ENCODE measurements at regions not wholly inside any gene's neighbourhood (a gene's known extent, or its start where the extent isn't known, plus 50 kb on each side); places are given as distances from the start of the nearest gene placed in this dataset.

- ChIA-PET POLR2A (no interaction called here), CTCF (no interaction called here)
- intact Hi-C loops (cut with micrococcal nuclease), result no loop called here
- ATAC-seq (no peak), DNase-seq (no peak)
- no peak overlapping the region for H3K4me3 Mint-ChIP-seq
- no peaks in the 10 kb centered on the region for H3K36me3 Mint-ChIP-seq (ENCODE audit: low read depth)
- no peaks in the 10 kb centered on the region for H3K4me1 Mint-ChIP-seq (ENCODE audit: low read depth)
- peaks cover 3% of the 10 kb centered on the region for H3K9me3 Mint-ChIP-seq
- H3K27ac Mint-ChIP-seq, result no peak overlapping the region
- H3K27me3 Mint-ChIP-seq, result no peaks in the 10 kb centered on the region
- TF ChIP-seq CTCF (IDR thresholded peaks at IDR 0.05), result no peak
Measured at GRCh38 chr2:82001614-82002013, 1697.1 kb upstream of the LRRTM1 start.

DNA sequence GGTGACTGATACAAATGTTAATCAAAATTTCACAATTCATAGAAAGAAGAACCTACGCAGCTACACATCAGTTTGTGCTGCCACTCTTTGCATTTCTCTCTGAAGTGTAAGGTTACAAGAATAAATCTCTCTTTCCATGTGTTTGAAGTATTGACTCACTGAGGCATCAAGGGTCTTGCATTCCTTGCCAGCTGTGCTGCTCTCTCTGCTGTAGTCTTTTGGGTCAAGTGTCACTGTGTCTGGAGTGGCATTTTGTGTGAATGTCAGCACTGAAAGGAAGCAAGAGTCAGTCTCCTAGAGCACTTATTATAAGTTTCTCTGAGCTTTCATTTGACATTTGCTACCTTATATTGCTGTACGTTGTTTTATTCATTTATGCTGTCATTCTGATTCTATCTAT is 1696.1 kb upstream of the LRRTM1 start:
- no peak for ATAC-seq
- no peak for TF ChIP-seq CTCF (IDR thresholded peaks at IDR 0.05)
- Mint-ChIP-seq H3K27ac (no peak overlapping the region), H3K4me1 (ENCODE audit: low read depth) (no peaks in the 10 kb centered on the region), H3K27me3 (no peaks in the 10 kb centered on the region), H3K36me3 (ENCODE audit: low read depth) (no peaks in the 10 kb centered on the region), H3K4me3 (no peak overlapping the region), H3K9me3 (peaks cover 3% of the 10 kb centered on the region)
- intact Hi-C loops (cut with micrococcal nuclease), result no loop called here
- DNase-seq, result no peak
- ChIA-PET POLR2A (no interaction called here), CTCF (no interaction called here)

- ATAC-seq, result no peak
- no peak for DNase-seq
- CTCF ChIA-PET, result no interaction called here
- intact Hi-C loops (cut with micrococcal nuclease), result no loop called here
- Mint-ChIP-seq H3K27ac (no peak overlapping the region), H3K4me1 (ENCODE audit: low read depth) (no peaks in the 10 kb centered on the region), H3K36me3 (ENCODE audit: low read depth) (no peaks in the 10 kb centered on the region), H3K27me3 (no peaks in the 10 kb centered on the region), H3K9me3 (peaks cover 6% of the 10 kb centered on the region), H3K4me3 (no peak overlapping the region)
- TF ChIP-seq CTCF (IDR thresholded peaks at IDR 0.05), result no peak
- POLR2A ChIA-PET, result no interaction called here
Measured at GRCh38 chr2:81996332-81996731, 1691.8 kb upstream of the LRRTM1 start.

GRCh38 chr2:81991282-81991681 is 1686.7 kb upstream of the LRRTM1 start:
- no peak for ATAC-seq

GRCh38 chr2:81987370-81987769 is 1682.8 kb upstream of the LRRTM1 start:
- DNase-seq (no peak), ATAC-seq (no peak)
- POLR2A ChIA-PET, result no interaction called here
- no peak overlapping the region for H3K27ac Mint-ChIP-seq
- no peak overlapping the region for H3K4me3 Mint-ChIP-seq
- H3K9me3 Mint-ChIP-seq, result peaks cover 3% of the 10 kb centered on the region
- no peaks in the 10 kb centered on the region for H3K4me1 Mint-ChIP-seq (ENCODE audit: low read depth)
- intact Hi-C loops (cut with micrococcal nuclease), result no loop called here
- H3K36me3 Mint-ChIP-seq (ENCODE audit: low read depth), result no peaks in the 10 kb centered on the region
- CTCF ChIA-PET, result no interaction called here
- no peak for TF ChIP-seq CTCF (IDR thresholded peaks at IDR 0.05)
- no peaks in the 10 kb centered on the region for H3K27me3 Mint-ChIP-seq

More at GRCh38 chr2:81991282-81991681, 1686.7 kb upstream of the LRRTM1 start:
- Mint-ChIP-seq H3K27ac (no peak overlapping the region), H3K27me3 (no peaks in the 10 kb centered on the region), H3K36me3 (ENCODE audit: low read depth) (no peaks in the 10 kb centered on the region), H3K4me1 (ENCODE audit: low read depth) (no peaks in the 10 kb centered on the region), H3K4me3 (no peak overlapping the region), H3K9me3 (peaks cover 7% of the 10 kb centered on the region)
- intact Hi-C loops (cut with micrococcal nuclease), result no loop called here
- DNase-seq, result no peak
- CTCF ChIA-PET, result no interaction called here
- POLR2A ChIA-PET, result no interaction called here
- no peak for TF ChIP-seq CTCF (IDR thresholded peaks at IDR 0.05)

All from activated CD8-positive, alpha-beta T cell treated with anti-CD3 and anti-CD28 coated beads for 36 hours (primary cell).